Endothelial cell of umbilical vein (primary cell): ENCODE measurements at regions not wholly inside any gene's neighbourhood (a gene's known extent, or its start where the extent isn't known, plus 50 kb on each side); places are given as distances from the start of the nearest gene placed in this dataset.

Experiments used
- CTCF ChIP-seq, 2 donors: IDR thresholded peaks; 1 replicate in 1 of 2; 2 replicates in 1 of 2; pipeline ENCODE4 v1.5.1; 2011; ENCODE audit warnings: low read length in 2 of 2, mild to moderate bottlenecking in 2 of 2, moderate library complexity in 2 of 2, control low read depth in 1 of 2, inconsistent platforms in 1 of 2, low read depth in 1 of 2; ENCODE audit not compliant: insufficient read depth in 1 of 2; ENCODE audit errors: extremely low read depth in 1 of 2
- FOS ChIP-seq: IDR thresholded peaks from 2 replicates; pipeline ENCODE4 v1.6.1; 2011; ENCODE audit warnings: mild to moderate bottlenecking, low read length, moderate library complexity, borderline replicate concordance; ENCODE audit not compliant: insufficient read depth
- MAX ChIP-seq: IDR thresholded peaks from 2 replicates; pipeline ENCODE4 v1.6.1; 2011; ENCODE audit not compliant: insufficient read depth, insufficient read length
- POLR2A ChIP-seq: IDR thresholded peaks from 2 replicates; pipeline ENCODE4 v1.6.1; 2012; ENCODE audit warnings: low read depth, mild to moderate bottlenecking, control low read depth, low read length

GRCh38 chr22:48855013-48855412 is 972.7 kb downstream of the BRD1 start:
- TF ChIP-seq CTCF (IDR thresholded peaks at IDR 0.05; ENCODE audit: extremely low read depth in 1 of 2, insufficient read depth in 1 of 2, low read depth in 1 of 2, low read length in 2 of 2) (no peak), POLR2A (no peak), FOS (no peak), MAX (no peak)
